ENCODE measurements at regions not wholly inside any gene's neighbourhood (a gene's known extent, or its start where the extent isn't known, plus 50 kb on each side); places are given as distances from the start of the nearest gene placed in this dataset.

GRCh38 chr6:85866370-85866730, 223.7 kb upstream of the SYNCRIP start:
- TF ChIP-seq CTCF (IDR thresholded peaks at IDR 0.05) (no peak), POLR2A (IDR thresholded peaks at IDR 0.05) (no peak)
